Activated CD8-positive, alpha-beta memory T cell treated with anti-CD3 and anti-CD28 coated beads for 4 hours (primary cell): ENCODE measurements at regions not wholly inside any gene's neighbourhood (a gene's known extent, or its start where the extent isn't known, plus 50 kb on each side); places are given as distances from the start of the nearest gene placed in this dataset.

Experiments used
- DNase-seq, 2 donors: peaks; one replicate each; pipeline ENCODE4 v3.0.0-alpha.2; 2020; ENCODE audit warnings: low read depth in 2 of 2

DNA sequence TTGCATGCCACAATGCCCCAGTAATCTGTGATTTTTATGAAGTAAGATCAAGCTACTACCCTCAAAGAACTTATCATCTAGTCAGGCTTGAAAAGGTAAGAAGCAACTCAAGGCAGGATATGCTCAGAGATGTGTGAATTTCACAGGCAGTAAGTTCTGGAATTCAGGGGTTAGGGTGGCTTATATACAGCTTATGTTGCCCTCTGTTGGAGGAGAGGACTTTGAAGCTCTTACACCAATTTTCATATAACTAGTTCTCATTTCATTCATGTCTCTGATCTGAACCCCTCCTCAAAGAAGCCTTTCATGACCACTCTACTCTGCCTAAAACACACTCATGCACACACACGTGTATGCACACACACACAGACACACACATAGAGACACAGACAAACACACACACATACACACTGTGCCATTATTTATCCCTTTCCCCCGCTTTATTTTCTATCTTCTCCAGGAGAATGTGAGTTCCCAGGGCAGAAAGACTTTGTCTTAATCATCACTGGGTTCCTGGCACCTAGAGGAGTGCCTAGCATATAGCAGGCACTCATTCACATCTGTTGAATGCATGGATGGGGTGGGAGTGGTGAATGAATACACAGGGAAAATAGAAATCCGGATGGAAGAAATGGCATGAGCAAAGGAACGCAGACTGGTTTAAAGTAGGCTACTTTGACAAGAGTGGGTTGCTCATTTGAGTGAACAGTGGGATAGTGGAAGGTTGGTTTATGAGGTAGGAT, 220.7 kb upstream of the ZBED5 start:
- DNase-seq = no peak

DNA sequence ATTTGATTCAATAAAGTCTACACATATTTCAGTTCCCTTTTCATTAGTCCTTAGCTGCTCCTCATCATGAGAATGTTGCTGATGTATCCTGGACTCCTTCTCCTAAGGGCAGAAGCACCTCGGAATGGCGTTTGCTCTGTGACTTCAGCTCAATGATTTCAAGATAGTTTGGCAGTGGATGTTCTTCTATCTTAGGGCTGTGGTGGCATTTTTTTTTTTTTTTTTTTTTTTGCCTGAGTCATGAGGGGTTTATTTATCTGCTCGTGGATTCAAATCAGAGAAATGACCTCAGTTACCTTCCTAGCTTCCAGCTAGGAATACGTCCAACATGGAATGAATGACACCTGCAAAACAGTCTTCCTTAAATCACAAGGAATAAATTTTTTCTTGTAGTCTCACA, 220.0 kb upstream of the ZBED5 start:
- no peak for DNase-seq

DNA sequence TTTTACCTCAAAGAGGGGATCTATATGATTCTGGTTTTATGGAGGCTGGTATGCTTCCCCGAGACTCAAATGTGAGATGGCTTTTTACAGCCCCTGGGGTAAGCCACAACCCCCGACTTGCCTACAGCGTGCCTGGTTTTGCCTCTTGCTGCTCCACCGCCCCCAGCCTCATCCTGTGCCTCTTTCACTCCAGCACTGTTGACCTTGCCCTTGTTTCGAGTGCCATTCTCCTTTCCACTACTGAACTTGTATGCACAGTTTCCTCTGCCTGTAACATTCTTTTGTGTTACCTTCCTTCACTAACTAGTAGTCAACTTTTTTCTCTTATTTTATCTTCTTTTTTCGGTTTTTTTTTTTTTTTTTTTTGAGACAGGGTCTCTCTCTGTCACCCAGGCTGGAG, 219.0 kb upstream of the ZBED5 start:
- DNase-seq = no peak

DNA sequence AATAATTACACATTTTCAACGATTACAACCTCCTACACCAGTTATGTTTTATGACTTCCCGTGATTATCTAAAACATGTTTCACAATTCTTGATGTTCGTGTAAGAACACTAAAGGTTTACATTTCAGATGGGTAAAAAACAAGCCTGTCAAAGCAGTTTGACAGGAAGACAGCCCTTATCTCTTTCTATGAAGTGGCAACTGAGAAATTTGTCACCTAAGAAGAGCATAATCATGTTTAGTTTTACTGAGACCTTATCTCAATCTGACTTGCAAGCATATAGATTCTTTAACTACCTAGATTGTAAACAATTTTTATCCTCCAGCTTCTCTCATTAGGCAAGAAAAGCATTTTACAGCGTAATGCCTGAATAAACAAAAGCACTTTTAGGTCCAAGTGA, 218.4 kb upstream of the ZBED5 start:
- DNase-seq = no peak

DNA sequence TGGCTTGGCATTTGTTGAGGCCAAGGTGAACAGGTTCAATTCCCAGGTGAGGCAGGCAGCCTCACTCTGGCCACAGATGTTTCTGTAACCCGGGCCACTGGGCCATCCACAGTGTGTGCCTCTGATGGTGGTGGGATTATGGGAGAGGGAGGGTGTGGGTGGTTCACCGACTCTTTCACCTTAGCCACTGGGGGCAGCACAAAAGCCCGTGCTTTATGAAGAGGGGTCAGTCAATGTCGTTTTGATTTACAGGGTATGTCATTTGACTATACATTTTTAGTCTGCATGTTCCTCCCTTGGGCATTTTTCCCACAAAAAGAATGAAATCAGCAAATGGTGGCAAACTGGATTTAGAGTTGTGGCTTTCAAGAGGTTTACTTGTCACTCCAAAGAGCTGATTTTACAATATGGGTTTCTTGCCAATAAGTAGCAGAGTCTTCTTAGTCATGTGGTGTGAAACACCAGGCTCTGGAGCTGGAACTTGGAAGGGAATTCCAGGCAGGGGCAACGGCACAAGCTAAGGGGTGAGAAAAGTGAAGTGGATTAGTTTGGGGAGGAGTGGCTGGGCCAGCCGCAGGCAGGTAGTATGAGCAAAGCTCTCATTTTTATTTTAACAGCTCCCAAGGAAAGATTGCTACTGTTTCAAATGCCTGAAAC, 217.8 kb upstream of the ZBED5 start:
- DNase-seq = no peak

DNA sequence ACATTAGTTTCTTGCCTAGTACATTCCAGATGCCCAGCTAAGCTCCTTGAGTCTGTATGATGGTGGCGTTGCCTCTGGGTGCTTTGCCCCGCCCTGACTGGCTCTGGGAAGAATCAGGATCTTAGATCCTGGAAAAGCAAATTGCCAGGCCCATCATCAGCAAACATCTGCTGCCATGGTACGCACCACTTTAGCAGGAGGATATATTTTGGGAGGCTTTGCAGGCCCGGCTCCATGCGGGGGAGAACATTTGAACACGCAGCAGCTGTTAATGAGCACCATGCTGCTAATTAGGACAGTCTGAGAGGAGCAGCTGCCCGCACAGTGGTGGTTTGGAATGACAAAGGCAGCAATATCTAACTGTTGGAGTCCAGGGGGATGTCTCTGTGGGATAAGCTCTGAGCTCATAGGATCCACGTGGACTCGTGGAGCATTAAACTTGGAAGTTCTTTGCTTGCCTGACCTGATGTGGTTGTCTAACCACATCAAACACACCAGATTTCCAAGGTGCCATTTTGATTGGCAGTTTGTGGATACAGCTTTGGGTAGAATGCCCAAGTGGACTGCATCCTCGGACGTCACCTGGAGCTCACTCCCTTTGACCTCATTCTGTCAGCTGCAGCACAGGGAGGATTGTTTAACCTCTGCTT, 217.0 kb upstream of the ZBED5 start:
- DNase-seq = no peak

DNA sequence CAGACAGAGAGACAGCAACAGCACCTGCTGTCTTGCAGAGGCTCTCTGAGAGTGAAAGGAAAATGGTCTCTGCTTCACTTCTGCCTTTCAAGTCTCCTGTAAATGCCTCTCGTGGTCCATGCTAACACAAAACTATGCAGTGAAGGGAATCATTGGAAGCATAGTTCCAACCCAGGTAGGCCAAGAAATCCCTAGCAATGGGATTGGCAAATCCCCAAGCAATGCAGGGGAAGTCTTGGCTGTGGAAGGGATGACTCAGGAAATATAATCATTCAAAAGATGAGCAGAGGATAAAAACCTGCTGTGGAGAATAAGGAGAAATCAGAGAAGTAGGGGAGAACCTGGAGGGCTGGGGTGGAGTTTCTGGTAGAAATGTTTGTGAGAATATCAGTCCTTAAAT, 216.1 kb upstream of the ZBED5 start:
- DNase-seq = no peak

DNA sequence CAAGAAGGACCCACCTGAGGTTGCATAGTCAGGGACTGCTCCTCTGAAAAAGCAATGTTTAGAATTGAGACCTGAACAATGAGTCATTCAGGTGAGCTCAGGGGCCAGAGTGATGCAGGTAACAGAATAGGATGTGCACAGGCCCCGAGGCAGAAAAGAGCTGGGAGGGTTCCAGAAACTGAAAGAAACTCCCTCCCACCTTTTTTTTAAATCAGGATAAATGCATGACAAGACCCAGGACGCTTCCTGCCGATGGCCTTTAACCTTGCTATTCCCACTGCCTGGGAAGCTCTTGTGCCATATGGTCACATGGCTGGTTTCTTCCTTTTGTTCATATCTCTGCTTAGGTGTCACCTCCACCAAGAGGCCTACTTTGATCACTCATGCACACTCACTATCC, 214.2 kb upstream of the ZBED5 start:
- DNase-seq = no peak

DNA sequence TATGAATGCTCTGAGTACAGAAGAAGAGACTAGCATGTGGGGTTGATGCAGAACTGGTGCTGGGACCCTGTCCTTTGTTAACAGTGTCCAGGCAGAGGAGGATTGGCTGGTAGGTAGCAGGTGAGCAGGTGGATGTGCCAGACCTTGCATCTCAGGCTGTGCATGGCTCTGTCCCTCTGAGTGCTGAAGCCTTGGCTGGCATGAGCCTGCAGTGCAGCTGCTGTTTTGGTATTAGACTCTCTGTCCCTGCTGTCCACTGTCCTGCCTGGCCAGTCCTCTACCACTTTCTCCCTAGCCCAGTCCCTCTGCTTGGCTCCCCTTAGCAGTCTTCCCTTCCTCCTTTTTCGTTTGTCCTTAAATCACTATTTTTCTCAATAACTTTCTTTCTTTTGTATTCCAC, 213.6 kb upstream of the ZBED5 start:
- no peak for DNase-seq

DNA sequence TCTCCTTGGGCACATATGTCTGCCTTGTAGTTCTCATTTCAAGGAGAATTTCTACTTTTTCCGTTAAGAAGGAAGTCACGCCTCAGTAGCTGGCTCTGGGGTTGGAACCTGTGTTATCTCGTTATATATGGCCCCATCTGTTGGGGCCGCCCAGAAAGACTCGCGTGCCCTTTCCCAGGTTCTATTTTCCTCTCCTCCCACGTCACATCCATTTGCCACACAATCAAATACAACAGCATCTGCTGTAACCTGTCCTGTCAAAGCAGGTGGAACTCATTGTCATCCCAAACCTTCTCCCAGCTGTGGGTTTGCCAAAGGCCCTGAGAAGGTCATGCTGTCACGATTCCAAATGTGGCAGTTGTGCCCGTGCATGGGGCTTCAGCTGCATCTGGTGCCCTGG, 213.1 kb upstream of the ZBED5 start:
- DNase-seq = no peak

DNA sequence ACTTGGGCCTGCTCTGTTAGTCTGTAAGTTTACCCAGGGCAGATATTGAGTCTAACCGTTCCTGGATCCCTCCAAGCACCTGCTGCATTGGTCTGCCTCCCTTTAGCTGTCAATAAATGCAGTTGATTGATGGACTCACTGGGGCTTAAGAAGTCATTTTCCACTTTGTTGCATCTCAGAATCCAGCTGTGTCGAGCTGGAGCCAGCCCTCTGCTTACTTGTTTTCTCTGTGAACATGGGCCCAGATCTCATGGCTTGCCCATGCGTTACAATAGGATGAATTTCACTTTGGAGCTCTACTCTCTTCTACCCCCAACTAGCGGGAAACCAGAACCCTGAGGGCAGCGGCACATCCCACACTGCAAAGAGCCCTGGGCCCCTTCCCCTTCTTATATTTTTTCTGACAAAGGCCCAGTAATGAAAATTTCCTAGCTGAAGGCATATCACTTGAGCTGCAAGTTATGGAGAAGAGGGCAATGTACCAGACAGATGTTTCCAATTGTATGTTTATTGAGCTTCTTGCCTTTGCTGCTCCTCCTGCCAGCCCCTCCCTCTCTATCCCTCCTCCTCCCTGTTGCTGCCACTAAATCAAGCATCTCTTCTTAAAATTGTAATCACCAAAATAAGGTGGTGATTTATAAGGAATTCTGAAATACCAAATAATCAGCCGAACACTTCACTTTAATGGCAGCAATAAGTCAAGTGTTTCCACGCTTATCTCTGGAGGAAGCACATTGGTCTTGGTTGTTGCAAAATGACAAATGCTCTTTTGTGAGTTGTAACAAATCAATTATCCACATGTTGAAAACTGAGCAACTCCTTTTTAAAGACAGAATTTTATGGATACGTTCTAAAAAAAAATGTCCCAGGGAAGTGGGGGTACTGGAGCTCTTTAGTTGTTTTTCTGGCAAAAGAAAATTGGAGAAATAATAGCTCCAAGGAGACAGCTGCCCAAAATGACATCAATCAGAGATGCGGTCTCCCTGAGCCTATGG, 212.3 kb upstream of the ZBED5 start:
- DNase-seq = no peak

DNA sequence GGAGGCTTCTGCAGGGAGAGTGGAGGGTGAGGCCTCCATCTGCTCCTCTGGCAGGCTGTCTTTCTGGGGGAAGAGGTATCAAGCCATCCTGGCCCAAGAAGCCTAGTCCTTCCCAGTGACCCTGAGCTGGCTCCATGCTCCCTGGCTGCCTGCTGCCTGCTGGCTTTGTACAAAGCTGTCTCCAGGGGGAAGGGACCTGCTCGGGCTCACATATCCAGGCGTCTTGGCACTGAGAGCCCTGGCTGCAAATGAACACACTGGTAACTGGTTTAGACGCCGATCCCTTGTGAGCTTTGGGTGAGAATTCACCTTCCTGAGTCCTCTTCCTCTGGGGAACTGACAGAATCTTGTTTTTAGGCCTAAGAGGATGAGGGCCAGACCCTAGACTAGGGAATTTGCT, 210.3 kb upstream of the ZBED5 start:
- no peak for DNase-seq

DNA sequence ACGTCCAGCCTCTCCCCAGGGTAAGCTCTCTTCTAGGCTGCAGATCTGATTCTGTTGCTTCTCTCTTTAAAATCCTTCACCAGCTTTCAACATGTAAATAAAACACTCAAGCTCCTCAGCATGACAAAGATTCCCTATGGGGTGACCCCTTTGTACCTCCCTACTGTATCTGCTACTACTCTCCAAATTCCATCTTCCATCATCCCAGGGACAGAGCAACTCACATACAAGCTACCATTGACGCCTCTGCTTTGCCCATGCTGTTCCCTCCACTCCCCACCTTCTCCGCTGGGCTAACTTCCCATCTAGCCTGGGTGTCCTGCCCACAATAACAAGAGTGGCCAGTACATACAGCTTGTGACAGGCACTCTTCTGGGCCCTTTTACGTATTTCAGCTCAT, 207.5 kb upstream of the ZBED5 start:
- DNase-seq = no peak

DNA sequence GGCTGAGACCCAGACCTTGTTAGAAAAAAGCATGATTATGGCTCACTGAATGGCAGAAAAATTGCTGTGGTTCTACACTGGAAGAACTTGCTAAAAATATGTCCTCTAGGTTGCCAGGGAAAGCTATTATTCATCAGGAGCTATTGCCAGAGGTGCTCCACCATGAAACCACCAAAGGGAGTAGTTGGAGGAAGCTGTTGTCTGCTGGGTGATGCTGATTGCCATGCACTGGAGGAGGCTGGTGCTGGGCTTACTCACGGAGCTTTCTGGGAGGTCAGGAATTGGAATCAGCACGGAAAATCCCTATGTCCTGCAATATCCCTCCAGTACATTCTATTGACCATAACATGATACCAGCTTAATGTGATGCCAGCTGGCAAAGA, 199.6 kb upstream of the ZBED5 start:
- no peak for DNase-seq

DNA sequence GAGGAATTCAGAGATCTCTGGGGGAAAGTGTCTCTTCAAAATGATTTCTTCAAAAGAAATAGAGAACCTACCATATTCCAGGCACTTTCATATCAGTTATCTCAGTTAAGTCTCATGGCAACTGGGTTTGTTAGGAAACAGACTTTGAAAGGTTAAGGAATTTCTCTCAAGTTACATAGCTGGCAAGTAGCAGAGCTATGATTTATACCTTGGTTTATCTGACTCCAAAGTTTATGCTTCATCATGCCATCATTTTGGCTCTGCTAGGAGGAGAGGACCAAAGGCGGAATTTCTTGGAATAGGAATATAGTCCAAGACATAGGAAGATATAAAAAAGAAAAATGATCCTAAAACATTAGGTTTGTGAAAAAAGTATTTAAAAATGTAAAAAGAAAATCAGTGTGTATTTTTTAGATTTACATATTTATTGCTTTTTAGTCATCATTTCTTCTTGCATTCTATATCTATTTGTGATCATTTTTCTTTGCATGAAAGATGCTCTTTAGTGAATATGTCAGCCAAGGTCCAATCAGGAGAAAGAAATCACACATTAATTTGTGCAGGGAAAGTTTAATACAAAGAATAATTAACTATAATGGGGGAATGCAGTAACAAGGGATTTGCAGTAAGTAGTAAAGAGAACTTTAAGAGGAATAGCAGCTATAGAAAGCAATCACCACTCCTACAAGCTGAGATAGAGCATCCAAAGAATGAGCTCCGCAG, 199.1 kb upstream of the ZBED5 start:
- DNase-seq = no peak

DNA sequence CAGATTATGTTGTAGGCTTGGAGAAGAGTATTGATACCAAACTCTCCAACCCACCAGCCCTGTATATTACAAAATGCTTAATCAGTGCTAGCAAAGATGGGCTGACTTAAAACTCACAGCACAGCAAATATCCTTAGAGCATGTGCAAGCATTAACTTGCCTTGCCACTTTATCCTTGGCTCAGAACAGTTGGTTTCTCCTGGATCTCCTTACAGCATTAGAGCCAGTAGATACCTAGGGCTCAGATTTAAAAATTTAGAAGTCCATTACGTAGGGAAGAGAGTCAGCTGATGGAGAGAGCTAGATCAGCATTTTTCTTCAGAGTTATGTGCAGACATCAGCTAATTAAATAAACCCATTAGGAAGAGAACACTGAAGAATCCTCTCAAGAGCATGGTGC, 198.5 kb upstream of the ZBED5 start:
- DNase-seq = no peak

DNA sequence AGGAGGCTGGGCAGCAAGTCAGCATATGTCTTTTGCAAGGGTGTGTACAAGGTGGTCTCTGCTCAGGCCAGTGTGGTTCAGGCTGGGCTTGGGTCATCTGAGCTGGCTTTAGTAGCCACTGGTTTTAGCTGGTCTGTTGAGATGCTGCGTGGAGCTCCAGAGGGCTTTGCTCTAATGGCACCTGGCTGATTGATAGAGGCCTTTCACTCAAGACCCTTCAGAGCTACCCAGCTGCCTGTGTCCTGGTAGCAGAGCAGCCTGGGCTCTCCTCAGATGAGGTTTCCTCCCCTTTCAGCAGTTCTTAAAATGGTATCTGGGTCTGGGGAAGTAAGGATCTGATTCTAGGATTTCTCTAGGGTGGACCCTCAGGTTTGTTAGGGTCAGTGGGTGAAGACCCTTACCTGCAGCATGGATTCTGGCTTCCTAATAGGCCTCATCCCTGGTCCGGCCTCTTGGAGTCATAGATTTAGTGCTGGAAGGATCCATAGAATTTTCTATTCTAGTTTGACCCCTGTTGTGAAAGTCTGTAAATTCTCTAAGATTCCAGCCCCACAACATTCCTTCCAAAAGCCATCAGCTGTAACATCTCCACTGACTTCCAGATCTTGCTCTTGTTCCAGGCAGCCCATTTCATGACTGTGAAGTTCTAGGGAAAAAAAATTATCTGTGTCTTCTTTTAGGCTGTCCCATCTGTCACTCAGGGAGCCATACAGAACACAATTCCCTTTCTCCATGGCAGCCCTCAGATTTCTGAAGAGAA, 190.2 kb upstream of the ZBED5 start:
- no peak for DNase-seq

DNA sequence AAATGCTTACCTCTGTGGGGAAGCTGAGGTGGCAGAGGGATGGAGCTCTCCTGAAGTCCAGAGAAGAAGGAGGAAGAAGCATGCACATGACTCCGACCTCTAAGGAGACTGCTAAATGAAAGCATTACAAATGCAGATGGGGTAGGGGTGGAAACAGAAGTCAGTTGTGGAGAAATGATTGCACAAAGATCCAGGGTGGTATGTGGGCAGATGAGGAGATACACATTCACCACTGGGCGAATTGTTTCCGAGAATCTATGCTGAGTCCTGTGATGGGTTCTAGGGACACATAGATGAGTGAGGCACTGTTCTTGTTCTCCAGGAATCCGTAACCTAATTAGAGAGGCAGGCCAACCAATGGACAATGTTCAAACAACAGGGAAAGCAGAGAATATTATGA, 188.9 kb upstream of the ZBED5 start:
- no peak for DNase-seq

DNA sequence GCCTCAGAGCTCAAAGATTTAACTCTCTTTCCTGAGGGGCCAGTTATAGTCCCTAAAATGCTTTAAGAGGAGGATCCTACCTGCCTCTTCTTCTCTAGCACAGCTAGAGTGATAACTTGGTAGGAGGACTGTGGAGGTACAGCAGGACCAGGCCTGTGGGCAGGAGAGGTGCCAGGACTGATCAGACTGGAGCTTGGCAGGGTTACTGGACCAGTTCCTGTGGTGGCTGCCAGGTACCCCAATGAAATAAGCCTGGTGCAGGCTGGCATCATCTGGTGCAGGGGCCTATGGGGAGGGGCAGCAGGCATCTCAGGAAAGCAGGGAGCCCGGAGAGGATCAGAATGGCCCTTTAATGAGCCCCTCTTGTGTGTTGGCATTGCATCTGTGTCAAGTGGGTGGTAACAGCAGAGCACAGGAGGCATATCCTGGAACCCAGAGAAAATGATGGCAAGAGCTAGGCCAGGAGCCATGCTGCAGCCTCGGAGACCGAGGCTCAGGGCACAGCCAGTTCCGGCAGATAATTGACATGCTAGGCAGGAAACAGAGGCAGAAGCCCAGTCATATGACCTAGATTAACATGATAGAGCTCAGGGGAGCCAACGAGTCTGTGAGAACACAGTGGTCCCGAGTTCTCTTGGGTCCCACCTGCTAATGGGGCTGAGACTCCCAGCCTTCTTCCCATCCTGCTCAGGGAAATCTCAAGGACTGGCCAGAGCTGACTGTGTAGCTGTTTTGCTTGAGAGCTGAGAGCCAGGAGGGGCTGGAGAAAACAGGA, 187.5 kb upstream of the ZBED5 start:
- no peak for DNase-seq
